ENCODE measurements at regions not wholly inside any gene's neighbourhood (a gene's known extent, or its start where the extent isn't known, plus 50 kb on each side); places are given as distances from the start of the nearest gene placed in this dataset.

DNA sequence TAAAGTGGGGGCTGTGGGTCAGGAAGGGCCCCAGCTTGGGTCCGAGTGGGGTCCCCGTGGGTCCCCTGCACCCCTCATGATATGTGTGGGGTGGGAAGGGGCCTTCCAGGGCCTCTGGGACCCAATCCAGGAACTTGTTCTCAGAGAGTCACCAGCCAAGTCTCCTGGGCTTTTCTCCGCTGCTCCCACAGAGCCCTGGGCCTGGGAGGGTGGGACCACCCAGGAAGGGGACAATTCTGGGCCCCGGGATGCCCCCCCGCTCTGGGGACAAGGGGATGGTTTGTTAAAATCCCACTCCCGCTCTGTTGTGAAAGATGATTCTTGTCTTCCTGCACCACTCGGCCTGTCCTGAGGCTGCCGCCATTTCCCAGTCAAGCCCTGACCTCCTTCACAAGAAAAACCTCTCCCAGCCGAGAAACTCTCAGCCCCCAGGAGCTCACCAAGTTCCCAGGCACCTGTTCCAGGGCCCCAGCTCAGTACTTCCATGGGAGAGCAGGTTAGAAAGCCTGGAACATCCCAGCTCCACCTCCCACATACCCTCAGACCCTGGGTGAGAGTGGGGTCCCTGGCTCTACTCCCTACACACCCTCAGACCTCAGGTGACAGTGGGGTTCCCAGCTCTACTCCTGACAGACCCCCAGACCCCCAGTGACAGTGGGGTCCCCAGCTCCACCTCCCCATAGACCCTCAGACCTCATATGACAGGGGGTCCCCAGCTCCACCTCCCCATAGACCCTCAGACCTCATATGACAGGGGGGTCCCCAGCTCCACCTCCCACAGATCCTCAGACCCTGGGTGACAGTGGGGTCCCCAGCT lies 75.1 kb downstream of the METRNL start:
- Histone ChIP-seq H3K4me3 (no peak overlapping the region), H3K36me3 (ENCODE audit: low read depth, missing control alignments) (no peaks in the 10 kb centered on the region), H3K9me3 (no peaks in the 10 kb centered on the region), H3K27me3 (no peaks in the 10 kb centered on the region), H3K27ac (no peak overlapping the region), H3K4me1 (peaks cover 9% of the 10 kb centered on the region)
- peak; percentile 9 for DNase-seq
- WGBS, 2 donors: 71 to 74% methylated on average over 8 to 9 of the region's 9 CpGs
- TF ChIP-seq POLR2A (IDR thresholded peaks at IDR 0.05) (no peak), CTCF (IDR thresholded peaks at IDR 0.05) (no peak)
- intact Hi-C loops (cut with DNase I; ENCODE audit: low total_unique reads): no loop called here

- no peaks in the 10 kb centered on the region for H3K36me3 ChIP-seq (ENCODE audit: low read depth, missing control alignments)
- TF ChIP-seq POLR2A (IDR thresholded peaks at IDR 0.05): no peak
- H3K4me1 ChIP-seq: peaks cover 9% of the 10 kb centered on the region
- intact Hi-C loops (cut with DNase I; ENCODE audit: low total_unique reads): no loop called here
- no peaks in the 10 kb centered on the region for H3K9me3 ChIP-seq
- DNase-seq: peak; percentile 31
- H3K4me3 ChIP-seq: no peak overlapping the region
- WGBS, 2 donors: 92 to 97% methylated on average over 27 to 32 of the region's 32 CpGs
- no peaks in the 10 kb centered on the region for H3K27me3 ChIP-seq
- H3K27ac ChIP-seq: no peak overlapping the region
These were observed 76.0 kb downstream of the METRNL start for GRCh38 chr17:83155128-83156121.

DNA sequence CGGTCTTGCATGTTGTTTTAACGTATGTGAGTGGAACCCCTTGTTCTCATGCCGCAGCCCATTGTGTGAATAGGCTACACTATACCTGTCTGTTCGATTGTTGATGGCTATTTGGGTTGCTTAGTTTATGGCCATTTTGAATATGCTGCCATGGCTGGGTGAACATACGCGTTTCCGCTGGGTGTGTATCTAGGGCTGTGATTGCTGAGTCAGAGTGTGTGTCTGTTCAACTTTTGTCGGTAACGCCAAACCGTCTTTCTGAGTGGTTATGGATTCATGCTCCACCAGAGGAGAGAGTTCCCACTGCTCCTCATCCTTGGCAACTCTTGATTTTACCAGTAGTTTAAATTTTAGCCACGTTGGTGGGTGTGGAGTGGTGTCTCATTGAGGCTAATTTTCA lies 77.0 kb downstream of the METRNL start:
- intact Hi-C loops (cut with DNase I; ENCODE audit: low total_unique reads): no loop called here
- 95 to 97% methylated on average over 11 of the region's 11 CpGs for WGBS, 2 donors

GRCh38 chr17:83159204-83160049 lies 80.0 kb downstream of the METRNL start:
- no peak overlapping the region for H3K4me3 ChIP-seq
- H3K27me3 ChIP-seq: no peaks in the 10 kb centered on the region
- TF ChIP-seq CTCF (IDR thresholded peaks at IDR 0.05) (no peak), POLR2A (IDR thresholded peaks at IDR 0.05) (no peak)
- no peak overlapping the region for H3K27ac ChIP-seq
- H3K36me3 ChIP-seq (ENCODE audit: low read depth, missing control alignments): no peaks in the 10 kb centered on the region
- H3K4me1 ChIP-seq: no peaks in the 10 kb centered on the region
- H3K9me3 ChIP-seq: no peaks in the 10 kb centered on the region
- DNase-seq: no peak
- intact Hi-C loops (cut with DNase I; ENCODE audit: low total_unique reads): no loop called here
- 92 to 96% methylated on average over 19 of the region's 19 CpGs for WGBS, 2 donors

More for the DNA sequence above, 77.0 kb downstream of the METRNL start:
- Histone ChIP-seq H3K9me3 (no peaks in the 10 kb centered on the region), H3K27ac (no peak overlapping the region), H3K4me3 (no peak overlapping the region), H3K27me3 (no peaks in the 10 kb centered on the region), H3K36me3 (ENCODE audit: low read depth, missing control alignments) (no peaks in the 10 kb centered on the region), H3K4me1 (peaks cover 8% of the 10 kb centered on the region)
- TF ChIP-seq CTCF (IDR thresholded peaks at IDR 0.05) (no peak), POLR2A (IDR thresholded peaks at IDR 0.05) (no peak)
- peak; percentile 10 for DNase-seq
